BJ (cell line): ENCODE measurements at regions not wholly inside any gene's neighbourhood (a gene's known extent, or its start where the extent isn't known, plus 50 kb on each side); places are given as distances from the start of the nearest gene placed in this dataset.

Experiments
- CTCF ChIA-PET: fragments of 350-600 bp; formaldehyde crosslinking; extraction: SDS; loops from one replicate; lab custom pipeline; 2021; ENCODE audit warnings: antibody characterized with exemption, inconsistent platforms; lab: Yijun Ruan, JAX
- POLR2A ChIA-PET: fragments of 300-600 bp; sonication (Branson Sonifier 250); formaldehyde crosslinking; extraction: SDS; loops from one replicate; lab custom pipeline; 2021; ENCODE audit warnings: antibody characterized with exemption; lab: Charles Lee
- DNase-seq: peaks from one replicate; pipeline ENCODE4 v3.0.0-alpha.2; 2011; ENCODE audit warnings: low read depth
- H3K27me3 ChIP-seq: 2 replicates; pipeline ENCODE4 v1.6.0; 2011; ENCODE audit warnings: low read length; ENCODE audit not compliant: control insufficient read depth, insufficient read depth
- H3K36me3 ChIP-seq: 2 replicates; pipeline ENCODE4 v1.5.1; 2011; ENCODE audit warnings: low read length; ENCODE audit not compliant: control insufficient read depth, insufficient read depth
- H3K4me3 ChIP-seq: 2 replicates; pipeline ENCODE4 v1.5.1; 2011; ENCODE audit warnings: low read depth, mild to moderate bottlenecking, control low read depth, low read length
- TF ChIP-seq, protein P1 (sequence below): IDR thresholded peaks from 2 replicates; pipeline ENCODE4 v1.5.1; 2011; ENCODE audit warnings: low read depth, mild to moderate bottlenecking, control low read depth, inconsistent platforms, low read length, moderate library complexity; ENCODE audit not compliant: insufficient read depth

DNA sequence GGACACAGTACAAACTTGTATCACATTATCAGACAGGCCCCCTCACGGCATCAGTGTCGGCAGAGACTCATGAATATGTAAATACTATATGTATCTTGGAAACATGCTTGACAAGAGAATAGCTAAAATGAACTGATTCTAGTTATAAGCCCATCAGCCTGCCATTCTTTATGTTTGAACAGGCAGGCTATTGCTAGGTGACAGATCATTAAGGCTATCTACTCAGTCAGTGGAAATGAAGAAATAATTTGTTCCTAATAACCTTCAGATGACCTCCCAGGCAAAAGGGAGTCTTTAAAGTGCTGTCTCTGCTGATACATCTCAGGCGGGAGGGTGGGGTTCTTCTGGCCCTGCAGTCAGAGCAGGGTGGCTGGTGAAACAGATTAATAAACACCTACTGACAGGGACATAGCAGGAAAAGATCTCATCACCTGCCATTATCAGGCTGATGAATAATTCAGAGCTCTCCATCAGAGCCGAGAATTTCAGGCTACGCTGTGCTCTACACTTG lies 394.2 kb downstream of the RASEF start:
- H3K36me3 ChIP-seq, result no peaks in the 10 kb centered on the region
- ChIA-PET POLR2A (no interaction called here), CTCF (no interaction called here)
- TF ChIP-seq, protein P1, sequence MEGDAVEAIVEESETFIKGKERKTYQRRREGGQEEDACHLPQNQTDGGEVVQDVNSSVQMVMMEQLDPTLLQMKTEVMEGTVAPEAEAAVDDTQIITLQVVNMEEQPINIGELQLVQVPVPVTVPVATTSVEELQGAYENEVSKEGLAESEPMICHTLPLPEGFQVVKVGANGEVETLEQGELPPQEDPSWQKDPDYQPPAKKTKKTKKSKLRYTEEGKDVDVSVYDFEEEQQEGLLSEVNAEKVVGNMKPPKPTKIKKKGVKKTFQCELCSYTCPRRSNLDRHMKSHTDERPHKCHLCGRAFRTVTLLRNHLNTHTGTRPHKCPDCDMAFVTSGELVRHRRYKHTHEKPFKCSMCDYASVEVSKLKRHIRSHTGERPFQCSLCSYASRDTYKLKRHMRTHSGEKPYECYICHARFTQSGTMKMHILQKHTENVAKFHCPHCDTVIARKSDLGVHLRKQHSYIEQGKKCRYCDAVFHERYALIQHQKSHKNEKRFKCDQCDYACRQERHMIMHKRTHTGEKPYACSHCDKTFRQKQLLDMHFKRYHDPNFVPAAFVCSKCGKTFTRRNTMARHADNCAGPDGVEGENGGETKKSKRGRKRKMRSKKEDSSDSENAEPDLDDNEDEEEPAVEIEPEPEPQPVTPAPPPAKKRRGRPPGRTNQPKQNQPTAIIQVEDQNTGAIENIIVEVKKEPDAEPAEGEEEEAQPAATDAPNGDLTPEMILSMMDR, result no peak
- no peak for DNase-seq
- H3K27me3 ChIP-seq, result no peaks in the 10 kb centered on the region
- H3K4me3 ChIP-seq, result no peak overlapping the region

DNA sequence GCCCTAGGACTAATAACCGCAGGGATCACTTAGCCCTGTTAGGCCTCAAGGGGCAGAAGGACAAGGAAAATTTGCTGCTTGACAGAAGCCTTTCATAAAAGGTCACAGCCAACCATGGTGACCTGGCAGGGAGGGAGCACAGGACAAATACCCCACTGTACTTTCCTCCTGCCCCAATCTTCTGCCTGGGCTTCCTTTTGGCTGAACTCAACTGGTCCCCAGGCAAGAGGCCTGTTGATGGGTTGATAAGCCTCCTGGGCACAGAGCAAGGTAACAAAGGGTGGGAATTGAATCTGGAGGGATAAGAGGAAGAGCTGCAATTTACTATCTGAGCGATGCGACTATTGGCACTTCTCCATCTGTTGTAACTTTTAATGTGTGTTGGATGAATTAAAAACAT lies 392.9 kb downstream of the RASEF start:
- ChIA-PET POLR2A (no interaction called here), CTCF (no interaction called here)
- H3K27me3 ChIP-seq, result no peaks in the 10 kb centered on the region
- TF ChIP-seq, protein P1, result no peak
- no peak for DNase-seq
- no peak overlapping the region for H3K4me3 ChIP-seq
- no peaks in the 10 kb centered on the region for H3K36me3 ChIP-seq

DNA sequence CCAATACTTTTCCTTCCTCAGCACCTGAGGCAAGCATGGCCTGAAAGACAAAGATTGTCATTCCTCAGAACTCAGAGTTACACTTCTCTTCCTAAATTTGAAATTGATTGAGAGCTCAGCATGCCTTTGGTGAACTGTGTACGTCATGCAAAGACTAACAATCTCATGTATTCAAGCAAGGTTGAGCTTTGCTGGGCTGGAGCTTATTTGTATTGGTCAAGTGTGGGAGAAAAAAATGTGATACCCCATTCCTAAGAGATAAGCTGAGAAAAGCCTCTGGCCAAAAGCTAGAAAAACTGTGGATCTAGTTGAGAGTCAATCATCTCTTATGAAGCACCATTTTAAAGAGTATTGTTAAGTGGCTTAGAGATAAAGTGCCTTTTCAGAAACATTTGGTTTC lies 392.2 kb downstream of the RASEF start:
- POLR2A ChIA-PET, result no interaction called here
- TF ChIP-seq, protein P1, result no peak
- CTCF ChIA-PET, result no interaction called here
- H3K4me3 ChIP-seq, result no peak overlapping the region
- no peak for DNase-seq
- no peaks in the 10 kb centered on the region for H3K36me3 ChIP-seq
- H3K27me3 ChIP-seq, result no peaks in the 10 kb centered on the region

DNA sequence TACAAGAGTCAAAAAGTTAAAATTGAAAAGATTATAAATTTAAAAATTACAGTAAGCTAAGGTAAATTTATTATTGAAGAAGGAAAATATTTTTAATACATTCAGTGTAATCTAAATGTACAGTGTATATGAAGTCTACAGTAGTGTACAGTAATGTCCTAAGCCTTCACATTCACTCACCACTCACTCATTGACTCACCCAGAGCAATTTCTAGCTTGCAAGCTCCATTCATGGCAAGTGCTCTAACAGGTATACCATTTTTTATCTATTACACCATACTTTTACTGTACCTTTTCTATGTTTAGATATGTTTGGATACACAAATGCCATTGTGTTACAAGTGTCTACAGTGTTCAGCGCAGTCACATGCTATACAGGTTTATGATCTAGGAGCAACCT lies 389.7 kb downstream of the RASEF start:
- no peak for DNase-seq
- ChIA-PET CTCF (no interaction called here), POLR2A (no interaction called here)
- no peak overlapping the region for H3K4me3 ChIP-seq
- H3K27me3 ChIP-seq, result no peaks in the 10 kb centered on the region
- no peaks in the 10 kb centered on the region for H3K36me3 ChIP-seq
- TF ChIP-seq, protein P1, result no peak

DNA sequence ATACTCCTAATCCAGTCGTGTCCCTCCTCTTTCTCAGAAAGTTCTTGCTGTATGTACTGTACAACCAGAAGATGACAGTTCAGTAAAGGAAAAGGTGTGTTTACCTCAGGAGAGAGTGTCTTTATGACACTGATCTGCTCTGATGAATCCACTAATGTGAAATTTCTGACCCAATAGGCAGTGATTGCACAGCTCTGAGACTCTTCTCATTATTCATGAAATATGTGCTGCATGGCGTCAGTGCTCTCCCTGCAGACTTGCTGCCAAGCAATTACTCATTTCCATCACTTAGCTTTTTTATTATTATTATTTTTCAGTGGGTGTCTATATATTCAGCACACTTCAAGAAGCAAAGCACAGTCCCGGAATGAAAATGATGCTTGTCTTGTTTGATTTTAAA lies 389.0 kb downstream of the RASEF start:
- ChIA-PET POLR2A (no interaction called here), CTCF (no interaction called here)
- TF ChIP-seq, protein P1, result no peak
- no peak for DNase-seq
- H3K27me3 ChIP-seq, result no peaks in the 10 kb centered on the region
- H3K36me3 ChIP-seq, result no peaks in the 10 kb centered on the region
- H3K4me3 ChIP-seq, result no peak overlapping the region
